DMS114 treated with DMSO at 0.1 percent for 48 hours (cell line): ENCODE measurements at regions not wholly inside any gene's neighbourhood (a gene's known extent, or its start where the extent isn't known, plus 50 kb on each side); places are given as distances from the start of the nearest gene placed in this dataset.
"Not testable (repeated sequence)": the region's sequence is repeated elsewhere in the genome, so short reads cannot be mapped to it uniquely, and the experiment has no call there.

Source experiments
- DNase-seq: peaks from one replicate; lab custom pipeline; 2025; ENCODE audit not compliant: unreplicated experiment; lab: John Stamatoyannopoulos, UW

DNA sequence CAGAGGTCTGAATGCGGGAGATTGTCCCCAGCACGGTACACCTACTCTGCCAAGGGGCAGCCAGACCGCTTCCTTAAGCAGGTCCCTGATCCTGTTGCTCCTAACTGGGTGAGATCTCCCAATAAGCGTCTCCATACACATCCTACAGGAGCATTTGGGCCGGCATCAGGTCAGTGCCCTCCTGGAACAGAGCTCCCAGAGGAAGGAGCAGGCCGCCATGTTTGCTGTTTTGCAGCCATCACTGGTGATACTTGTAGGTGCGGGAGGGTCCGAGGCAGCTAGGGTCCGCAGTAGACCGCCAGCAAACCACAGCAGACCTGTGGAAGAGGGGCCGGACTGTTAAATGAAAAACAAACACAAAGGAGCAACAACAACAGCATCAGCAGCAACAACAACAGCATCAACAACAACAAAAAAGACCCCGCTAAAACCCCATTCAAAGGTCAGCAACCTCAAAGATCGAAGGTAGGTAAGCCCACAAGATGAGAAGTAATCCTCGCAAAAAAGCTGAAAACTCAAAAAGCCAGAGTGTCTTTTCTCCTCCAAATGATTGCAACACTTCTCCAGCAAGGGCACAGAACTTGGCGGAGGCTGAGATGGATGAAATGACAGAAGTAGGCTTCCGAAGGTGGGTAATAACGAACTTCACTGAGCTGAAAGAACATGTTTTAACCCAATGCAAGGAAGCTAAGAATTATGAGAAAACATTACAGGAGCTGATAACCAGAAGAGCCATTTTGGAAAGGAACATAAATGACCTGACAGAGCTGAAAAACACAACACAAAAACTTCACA lies 79.0 kb upstream of the CDH7 start:
- no peak for DNase-seq

DNA sequence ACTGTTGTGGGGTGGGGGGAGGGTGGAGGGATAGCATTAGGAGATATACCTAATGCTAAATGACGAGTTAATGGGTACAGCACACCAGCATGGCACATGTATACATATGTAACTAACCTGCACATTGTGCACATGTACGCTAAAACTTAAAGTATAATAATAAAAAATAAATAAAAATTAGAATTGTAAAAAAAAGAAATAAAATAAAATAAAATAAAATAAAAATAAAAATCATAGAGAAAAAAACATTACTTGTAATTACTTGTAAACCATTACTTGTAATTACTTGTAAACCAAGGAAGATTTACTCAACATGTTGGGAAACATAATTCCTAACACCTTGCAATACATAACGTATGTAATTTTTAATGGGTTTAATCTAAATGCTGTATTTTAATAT lies 80.7 kb upstream of the CDH7 start:
- DNase-seq = not testable (repeated sequence)

DNA sequence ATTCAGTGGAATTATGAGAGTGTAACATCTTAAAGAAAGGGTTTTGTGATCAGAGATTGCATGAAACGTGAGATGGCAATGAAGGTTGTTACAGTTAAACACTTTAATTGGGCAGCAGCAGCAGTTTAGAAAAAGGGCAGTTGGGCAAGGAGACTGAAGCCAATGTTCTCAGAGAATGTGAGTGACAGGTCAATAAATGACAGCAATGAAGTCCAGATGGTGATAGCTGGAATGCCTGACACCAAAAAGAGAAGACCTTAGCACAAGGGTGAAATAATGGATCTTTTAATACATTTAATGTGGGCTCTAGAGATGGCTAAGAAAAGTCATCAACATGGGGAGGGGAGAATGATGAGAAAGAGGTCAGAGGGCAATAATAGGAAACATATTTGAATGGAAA lies 89.4 kb upstream of the CDH7 start:
- no peak for DNase-seq

DNA sequence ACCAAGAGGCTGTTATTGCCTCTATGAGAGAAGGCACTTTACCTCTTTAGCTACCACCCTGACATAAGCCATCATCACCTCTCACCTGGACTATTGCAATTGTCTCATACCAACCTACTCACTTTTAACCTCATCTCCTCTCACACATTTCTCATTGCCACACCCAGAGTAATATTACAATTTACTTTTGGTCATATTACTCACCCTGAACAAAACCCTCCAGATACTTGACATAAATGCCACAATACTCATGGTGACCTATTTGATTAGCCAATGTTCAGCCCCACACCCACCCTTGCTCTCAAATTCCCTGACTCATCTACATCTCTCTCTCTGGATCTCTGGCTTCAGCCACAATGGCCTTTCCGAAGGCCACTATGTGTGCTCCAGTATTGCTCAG lies 90.9 kb upstream of the CDH7 start:
- no peak for DNase-seq

GRCh38 chr18:65659312-65659711 lies 91.5 kb upstream of the CDH7 start:
- no peak for DNase-seq

DNA sequence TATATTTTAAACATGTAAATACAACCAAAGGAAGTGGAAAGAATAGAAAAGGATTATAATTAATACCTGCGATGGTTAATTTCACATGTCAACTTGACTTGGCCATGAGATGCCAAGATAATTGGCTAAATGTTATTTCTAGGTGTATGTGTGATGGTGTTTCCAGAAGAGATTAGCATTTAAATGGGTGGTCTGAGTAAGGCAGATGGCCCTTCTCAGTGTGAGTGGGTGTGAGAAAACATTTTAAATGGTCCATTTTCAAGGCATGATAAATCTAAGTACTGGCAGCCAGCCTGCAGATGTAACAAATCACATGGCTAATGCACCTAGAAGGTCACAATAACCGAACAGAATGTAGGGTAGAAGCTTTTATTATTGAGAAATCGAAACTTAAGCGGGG lies 99.6 kb upstream of the CDH7 start:
- no peak for DNase-seq

GRCh38 chr18:65632236-65632635 lies 118.6 kb upstream of the CDH7 start:
- no peak for DNase-seq

DNA sequence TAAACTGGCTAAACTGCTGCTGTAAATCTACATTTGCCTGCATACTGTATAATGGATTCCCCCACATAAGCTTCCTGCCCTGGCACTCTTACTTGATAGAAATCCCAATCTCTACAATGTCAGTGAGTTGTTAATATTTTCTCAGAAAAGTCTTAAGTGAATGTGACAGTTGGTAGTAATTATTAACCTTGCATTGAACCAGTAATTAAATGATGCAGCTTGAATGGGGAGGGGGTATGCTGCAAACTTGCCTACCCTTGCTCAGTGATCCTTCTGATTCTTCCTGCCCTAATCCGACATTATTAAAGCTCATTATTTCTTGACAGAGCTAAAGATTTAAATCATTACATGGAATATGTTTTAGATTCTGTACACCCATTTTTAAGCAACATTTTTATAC lies 119.0 kb upstream of the CDH7 start:
- DNase-seq = no peak

DNA sequence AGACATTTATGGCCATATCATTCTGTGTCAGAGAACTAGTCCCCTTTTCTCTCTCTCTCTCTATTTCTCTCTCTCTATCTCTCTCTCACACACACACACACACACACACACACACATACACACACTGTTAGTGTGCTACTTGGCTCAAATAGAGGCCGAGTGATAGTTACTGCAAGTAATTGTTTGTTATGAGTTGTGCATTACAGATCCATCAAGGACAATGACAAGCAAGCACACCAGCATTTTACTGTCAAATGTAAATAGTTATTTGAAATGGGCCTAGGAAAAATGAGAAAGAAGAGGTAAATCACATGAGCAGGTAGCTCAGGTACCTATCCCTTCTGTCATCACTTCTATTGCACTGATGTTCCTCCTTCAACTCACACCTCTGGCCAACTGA lies 122.4 kb upstream of the CDH7 start:
- no peak for DNase-seq

DNA sequence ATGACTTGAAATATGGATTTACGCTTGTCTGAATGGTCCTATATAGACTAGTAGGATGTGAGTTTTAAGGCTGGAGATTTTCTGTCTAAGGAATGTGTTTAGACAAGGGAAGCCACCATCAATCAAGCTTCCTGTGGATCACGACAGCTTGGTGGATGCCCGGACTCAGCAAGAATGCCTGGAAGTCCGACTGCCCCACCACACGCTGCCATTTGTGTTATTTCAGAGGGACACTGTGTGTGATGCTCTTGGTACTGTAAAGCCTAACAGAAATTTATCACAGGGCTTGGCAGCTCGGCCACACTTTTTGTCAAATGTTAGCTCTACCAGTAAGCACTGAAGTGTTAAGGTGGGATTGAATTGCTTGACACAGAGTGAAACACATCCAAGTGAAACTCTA lies 127.1 kb upstream of the CDH7 start:
- no peak for DNase-seq

- DNase-seq = no peak
These were observed 128.4 kb upstream of the CDH7 start for GRCh38 chr18:65622436-65622835.

DNA sequence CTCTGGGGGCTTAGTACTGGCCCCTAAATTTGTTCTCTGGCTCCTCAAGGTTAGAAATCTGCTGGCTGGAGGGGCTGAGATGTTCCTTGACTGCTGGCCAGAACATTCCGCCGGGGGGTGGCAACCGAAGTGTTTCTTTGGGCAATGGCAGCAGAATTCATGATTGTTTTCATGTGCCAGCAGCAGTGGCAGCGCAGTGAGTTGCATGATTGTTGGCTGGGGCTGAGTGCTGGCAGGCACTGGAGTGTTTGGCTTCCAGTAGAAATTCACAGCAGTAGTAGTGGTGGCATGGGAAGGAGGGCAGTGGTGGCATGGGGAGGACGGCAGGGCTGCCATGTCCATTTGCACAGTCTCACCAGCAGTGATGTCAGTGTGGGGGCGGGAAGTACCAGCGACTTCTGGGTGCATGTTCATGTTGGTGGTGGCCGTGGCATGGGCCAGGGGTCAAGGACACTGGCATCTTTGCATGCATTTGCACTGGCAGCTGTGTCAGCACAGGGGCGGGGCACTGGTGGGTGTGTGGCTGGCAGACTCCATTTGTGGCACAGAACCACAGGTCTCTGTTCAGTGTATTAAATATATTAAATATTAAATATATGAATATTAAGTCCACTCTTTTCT lies 130.6 kb upstream of the CDH7 start:
- DNase-seq = no peak

DNA sequence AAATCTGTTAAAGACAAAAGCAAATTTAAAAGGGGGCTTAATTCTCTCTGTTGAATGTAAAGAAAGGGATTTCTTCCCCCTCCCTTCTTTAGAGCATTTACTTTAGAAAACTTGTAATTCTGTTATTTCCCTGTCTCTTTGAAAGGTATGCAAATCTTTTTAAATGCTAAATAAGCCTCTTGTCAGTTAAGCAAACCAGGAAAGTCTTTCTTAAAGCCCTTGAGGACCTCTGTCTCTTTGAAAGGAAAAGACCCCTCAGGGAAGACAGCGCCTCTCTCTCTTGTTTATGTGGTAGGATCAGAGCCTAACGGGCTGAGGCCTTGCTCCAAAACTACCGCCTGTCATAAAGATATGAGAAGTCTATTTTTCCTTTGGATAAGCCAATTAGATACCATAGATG lies 139.9 kb upstream of the CDH7 start:
- DNase-seq = no peak

GRCh38 chr18:65608471-65608870 lies 142.3 kb upstream of the CDH7 start:
- DNase-seq = no peak

DNA sequence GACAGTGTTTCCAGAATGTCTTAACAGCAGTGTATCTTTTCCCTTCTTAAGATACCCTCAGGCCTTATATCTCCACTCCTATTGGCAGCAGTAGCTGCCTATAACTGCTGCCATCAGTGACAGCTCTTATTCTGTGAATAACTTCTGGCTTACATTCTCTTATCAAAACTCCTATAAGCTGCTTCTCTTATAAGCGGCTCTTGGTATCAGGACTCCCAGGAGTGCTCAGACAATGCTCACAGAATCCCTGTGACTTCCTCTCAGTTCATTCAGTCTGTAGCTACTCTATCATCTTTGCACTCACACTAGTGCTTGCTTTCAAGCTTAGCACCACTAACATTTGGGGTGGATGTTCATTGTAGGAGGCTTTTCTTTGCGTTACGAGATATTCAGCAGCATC lies 143.7 kb upstream of the CDH7 start:
- DNase-seq = no peak

- no peak for DNase-seq
These were observed 144.2 kb upstream of the CDH7 start for GRCh38 chr18:65606551-65607130.

GRCh38 chr18:65605352-65605751 lies 145.5 kb upstream of the CDH7 start:
- not testable (repeated sequence) for DNase-seq

- no peak for DNase-seq
These were observed 149.0 kb upstream of the CDH7 start for GRCh38 chr18:65601775-65602174.

GRCh38 chr18:65592435-65592834 lies 158.4 kb upstream of the CDH7 start:
- DNase-seq = no peak

DNA sequence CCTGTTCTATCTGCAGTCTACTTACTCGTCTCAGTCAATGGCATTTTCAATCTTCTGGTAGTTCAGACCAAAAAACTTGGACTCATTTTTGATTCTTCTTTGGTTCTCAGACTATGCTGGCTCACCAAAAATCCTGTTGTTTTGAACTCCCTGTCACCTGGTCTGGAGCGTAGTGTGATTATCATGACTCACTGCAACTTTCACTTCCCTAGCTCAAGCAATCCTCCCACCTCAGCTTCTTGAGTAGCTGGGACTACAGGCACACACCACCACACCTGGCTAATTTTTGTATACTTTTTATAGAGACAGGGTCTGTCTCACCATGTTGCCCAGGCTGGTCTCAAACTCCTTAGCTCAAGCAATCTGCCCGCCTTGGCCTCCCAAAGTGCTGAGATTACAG lies 163.3 kb upstream of the CDH7 start:
- no peak for DNase-seq

DNA sequence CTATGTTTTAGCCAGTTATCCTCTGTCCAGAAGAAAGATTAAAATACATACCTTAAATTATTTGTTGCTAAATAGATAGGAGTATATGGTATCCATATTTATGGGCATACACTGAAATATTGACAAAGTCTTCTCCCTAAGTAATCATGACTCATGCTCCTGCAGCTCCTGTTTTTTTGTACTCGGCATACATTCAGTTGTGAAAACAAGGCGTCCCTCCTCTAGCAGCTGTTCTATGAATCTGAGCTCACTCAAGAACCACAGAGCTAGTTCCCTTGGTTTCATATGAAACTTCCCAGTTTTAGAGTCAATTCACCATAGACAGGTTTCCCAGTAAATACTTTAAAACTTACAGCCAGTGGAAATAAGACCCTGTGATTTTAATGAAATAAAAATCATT lies 168.7 kb upstream of the CDH7 start:
- DNase-seq = not testable (repeated sequence)

GRCh38 chr18:65568866-65569265 lies 181.9 kb upstream of the CDH7 start:
- DNase-seq = no peak

DNA sequence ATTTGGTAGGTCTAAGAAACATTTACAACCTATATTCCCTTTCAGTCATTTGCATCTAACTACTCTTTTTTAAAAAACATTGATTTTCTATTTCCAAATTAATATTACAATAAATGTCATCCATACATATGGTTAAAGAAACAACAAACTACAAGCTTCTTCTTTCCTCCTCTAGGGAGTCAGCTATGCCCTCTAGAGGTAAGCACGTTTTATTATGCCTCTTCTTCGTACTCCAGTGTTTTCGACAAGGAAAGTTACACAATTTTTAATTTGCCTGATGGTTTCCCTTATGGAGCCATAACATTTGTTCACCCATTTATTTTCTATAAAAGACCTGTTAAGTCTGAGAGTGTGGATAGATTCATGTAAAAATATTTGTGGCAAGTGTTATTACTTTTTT lies 183.4 kb upstream of the CDH7 start:
- peak; percentile 3 for DNase-seq
